ENCODE measurements at regions not wholly inside any gene's neighbourhood (a gene's known extent, or its start where the extent isn't known, plus 50 kb on each side); places are given as distances from the start of the nearest gene placed in this dataset.
"Not testable (repeated sequence)": the region's sequence is repeated elsewhere in the genome, so short reads cannot be mapped to it uniquely, and the experiment has no call there.

- no peak for FAIRE-seq
Observed at GRCh38 chr2:226573158-226573557, 226.5 kb downstream of the IRS1 start.

- no peak for FAIRE-seq
Observed at GRCh38 chr2:226564667-226565066, 235.0 kb downstream of the IRS1 start.

GRCh38 chr2:226561962-226562361 is 237.7 kb downstream of the IRS1 start:
- no peak for FAIRE-seq

- FAIRE-seq = no peak
Observed at GRCh38 chr2:226560325-226560724, 239.3 kb downstream of the IRS1 start.

GRCh38 chr2:226559536-226559935 is 240.1 kb downstream of the IRS1 start:
- no peak for FAIRE-seq

- FAIRE-seq = no peak
Observed at GRCh38 chr2:226558418-226558817, 241.2 kb downstream of the IRS1 start.

GRCh38 chr2:226556050-226556449 is 243.6 kb downstream of the IRS1 start:
- FAIRE-seq = no peak

- FAIRE-seq = no peak
Observed at GRCh38 chr2:226554701-226555100, 244.9 kb downstream of the IRS1 start.

GRCh38 chr2:226553333-226553732 is 246.3 kb downstream of the IRS1 start:
- no peak for FAIRE-seq

- no peak for FAIRE-seq
Observed at GRCh38 chr2:226552571-226553285, 246.9 kb downstream of the IRS1 start.

GRCh38 chr2:226551522-226552250 is 247.9 kb downstream of the IRS1 start:
- no peak for FAIRE-seq

- no peak for FAIRE-seq
Observed at GRCh38 chr2:226550801-226551200, 248.8 kb downstream of the IRS1 start.

- FAIRE-seq = no peak
Observed at GRCh38 chr2:226548732-226549131, 250.9 kb downstream of the IRS1 start.

GRCh38 chr2:226544596-226545210 is 254.9 kb downstream of the IRS1 start:
- no peak for FAIRE-seq

GRCh38 chr2:226540204-226540994 is 259.2 kb downstream of the IRS1 start:
- no peak for FAIRE-seq

- FAIRE-seq = no peak
Observed at GRCh38 chr2:226536410-226536809, 263.2 kb downstream of the IRS1 start.

GRCh38 chr2:226532976-226533375 is 266.6 kb downstream of the IRS1 start:
- FAIRE-seq = not testable (repeated sequence)

- no peak for FAIRE-seq
Observed at GRCh38 chr2:226531061-226531810, 268.4 kb downstream of the IRS1 start.

- no peak for FAIRE-seq
Observed at GRCh38 chr2:226529556-226529955, 270.1 kb downstream of the IRS1 start.

- FAIRE-seq = no peak
Observed at GRCh38 chr2:226526716-226527115, 272.9 kb downstream of the IRS1 start.

GRCh38 chr2:226524381-226524843 is 275.2 kb downstream of the IRS1 start:
- FAIRE-seq = no peak

- no peak for FAIRE-seq
Observed at GRCh38 chr2:226520723-226521122, 278.9 kb downstream of the IRS1 start.

Measured in A204.1 (cell line).